Left ventricle myocardium inferior (tissue), 1 donor: ENCODE measurements at regions not wholly inside any gene's neighbourhood (a gene's known extent, or its start where the extent isn't known, plus 50 kb on each side); places are given as distances from the start of the nearest gene placed in this dataset.
A peak's percentile ranks its signal among the peaks of the same experiment; 100 is the strongest.

Experiments
- DNase-seq: peaks from one replicate; pipeline ENCODE4 v3.0.0-alpha.2; 2020
- H3K27ac ChIP-seq: fragments of 200-600 bp; replicated peaks from 2 replicates; pipeline ENCODE4 v1.8.0; 2021
- H3K27me3 ChIP-seq: fragments of 200-600 bp; 2 replicates; pipeline ENCODE4 v1.8.0; 2021; ENCODE audit warnings: low read depth
- H3K36me3 ChIP-seq: fragments of 200-600 bp; 2 replicates; pipeline ENCODE4 v1.8.0; 2021
- H3K4me1 ChIP-seq: fragments of 200-600 bp; 2 replicates; pipeline ENCODE4 v1.8.0; 2021
- H3K4me3 ChIP-seq: fragments of 200-600 bp; 2 replicates; pipeline ENCODE4 v1.8.0; 2021; ENCODE audit warnings: mild to moderate bottlenecking, moderate library complexity
- H3K9me3 ChIP-seq: fragments of 200-600 bp; replicated peaks from 2 replicates; pipeline ENCODE4 v1.8.0; 2021
- CTCF ChIP-seq: fragments of 200-600 bp; IDR thresholded peaks from 2 replicates; pipeline ENCODE4 v1.8.0; 2021; ENCODE audit warnings: antibody characterized with exemption, mild to moderate bottlenecking, borderline replicate concordance
- intact Hi-C: fragments of 100-400 bp; cut with micrococcal nuclease; formaldehyde crosslinking; loops from one replicate; pipeline ENCODE4 v1.11.0; 2022
- donor health status: DM: no; HTN: yes; CAD: no; lungs with severe emphysema.

DNA sequence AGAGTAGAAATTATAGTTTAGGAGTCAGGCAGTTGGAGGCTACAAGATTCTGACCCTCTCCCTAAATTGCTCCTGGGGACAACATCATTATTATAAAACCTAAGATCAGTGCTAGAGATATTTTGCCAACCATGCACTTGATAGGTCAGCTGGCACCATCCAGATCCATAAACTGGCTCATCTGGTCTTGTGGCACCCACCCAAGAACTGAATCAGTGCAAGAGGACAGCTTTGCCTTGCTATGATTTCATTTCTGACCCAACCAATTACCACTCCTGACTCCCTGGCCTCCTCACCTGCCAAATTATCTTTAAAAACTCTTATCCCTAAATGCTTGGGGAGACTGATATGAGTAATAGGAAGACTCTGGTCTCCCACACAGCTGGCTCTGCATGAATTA lies 461.1 kb upstream of the TGFBR2 start:
- no peaks in the 10 kb centered on the region for H3K27me3 ChIP-seq
- no peak overlapping the region for H3K27ac ChIP-seq
- intact Hi-C loops: no loop called here
- no peak for TF ChIP-seq CTCF
- H3K9me3 ChIP-seq: peaks cover 5% of the 10 kb centered on the region
- no peaks in the 10 kb centered on the region for H3K36me3 ChIP-seq
- DNase-seq: no peak
- no peak overlapping the region for H3K4me3 ChIP-seq
- peaks cover 19% of the 10 kb centered on the region for H3K4me1 ChIP-seq

DNA sequence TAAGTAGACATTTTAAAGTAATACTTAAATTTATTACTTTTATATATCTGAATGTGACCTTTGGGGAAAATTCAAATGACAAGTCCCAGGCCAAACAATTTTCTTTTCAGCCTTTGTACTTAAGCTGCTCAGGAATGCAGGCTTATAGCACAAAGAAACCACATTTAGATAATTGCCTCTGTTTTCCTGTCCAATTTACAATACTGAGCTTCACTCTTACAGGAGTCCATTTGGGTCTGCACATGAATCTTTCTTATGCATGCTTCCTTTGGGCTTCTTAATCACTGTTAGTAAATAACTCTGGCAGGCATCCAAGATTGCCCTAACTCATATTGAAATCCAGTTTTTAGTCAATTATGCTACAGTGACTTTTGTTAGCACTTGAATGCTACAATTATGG lies 459.4 kb upstream of the TGFBR2 start:
- H3K27ac ChIP-seq: no peak overlapping the region
- no peaks in the 10 kb centered on the region for H3K36me3 ChIP-seq
- H3K4me3 ChIP-seq: no peak overlapping the region
- no peaks in the 10 kb centered on the region for H3K27me3 ChIP-seq
- no peak for TF ChIP-seq CTCF
- no peak for DNase-seq
- H3K9me3 ChIP-seq: peaks cover 5% of the 10 kb centered on the region
- H3K4me1 ChIP-seq: peaks cover 3% of the 10 kb centered on the region
- intact Hi-C loops: no loop called here

- Histone ChIP-seq H3K9me3 (no peaks in the 10 kb centered on the region), H3K36me3 (no peaks in the 10 kb centered on the region), H3K4me3 (no peak overlapping the region), H3K27me3 (no peaks in the 10 kb centered on the region), H3K4me1 (peaks cover 20% of the 10 kb centered on the region), H3K27ac (peak overlapping the region; percentile 55)
- no peak for DNase-seq
- intact Hi-C loops: no loop called here
- TF ChIP-seq CTCF: no peak
These were observed 451.5 kb upstream of the TGFBR2 start for GRCh38 chr3:30154853-30155252.

DNA sequence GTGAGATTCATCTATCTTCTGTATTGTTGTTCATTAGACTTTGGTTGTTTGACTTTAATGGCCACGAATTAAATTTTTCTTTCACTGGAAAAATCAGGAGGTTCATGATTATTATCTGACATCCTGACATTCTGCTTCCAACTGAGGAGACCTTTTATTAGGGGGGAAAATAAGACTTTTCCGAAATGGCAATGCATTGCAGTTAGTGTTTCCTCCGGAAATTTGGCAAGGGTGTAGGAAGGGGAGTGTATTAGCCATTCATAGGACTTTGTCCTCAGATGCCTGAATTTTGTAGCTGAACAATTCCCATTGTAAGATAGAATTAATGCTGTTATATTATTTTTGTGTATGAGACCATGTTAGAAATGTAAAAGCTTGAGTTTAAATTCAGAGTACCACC lies 450.6 kb upstream of the TGFBR2 start:
- H3K27me3 ChIP-seq: no peaks in the 10 kb centered on the region

GRCh38 chr3:30156586-30157498 lies 449.6 kb upstream of the TGFBR2 start:
- peaks cover 32% of the 10 kb centered on the region for H3K4me1 ChIP-seq
- DNase-seq: no peak
- H3K4me3 ChIP-seq: no peak overlapping the region
- H3K9me3 ChIP-seq: no peaks in the 10 kb centered on the region
- no peaks in the 10 kb centered on the region for H3K27me3 ChIP-seq
- H3K36me3 ChIP-seq: no peaks in the 10 kb centered on the region
- TF ChIP-seq CTCF: no peak
- intact Hi-C loops: no loop called here
- H3K27ac ChIP-seq: peak overlapping the region; percentile 58

More for the DNA sequence above, 450.6 kb upstream of the TGFBR2 start:
- no peak for DNase-seq
- intact Hi-C loops: no loop called here
- H3K27ac ChIP-seq: peak overlapping the region; percentile 58
- no peak for TF ChIP-seq CTCF
- no peak overlapping the region for H3K4me3 ChIP-seq
- no peaks in the 10 kb centered on the region for H3K36me3 ChIP-seq
- peaks cover 22% of the 10 kb centered on the region for H3K4me1 ChIP-seq
- no peaks in the 10 kb centered on the region for H3K9me3 ChIP-seq
